GM19035 (cell line): ENCODE measurements at regions not wholly inside any gene's neighbourhood (a gene's known extent, or its start where the extent isn't known, plus 50 kb on each side); places are given as distances from the start of the nearest gene placed in this dataset.
"Not testable (repeated sequence)": the region's sequence is repeated elsewhere in the genome, so short reads cannot be mapped to it uniquely, and the experiment has no call there.

ENCODE experiments used
- ATAC-seq: cut with Tn5 transposase; IDR thresholded peaks from one replicate; pipeline ENCODE4 v1.9.1; 2021; ENCODE audit not compliant: unreplicated experiment

GRCh38 chr1:65059930-65060538 is 88.0 kb upstream of the AK4 start:
- no peak for ATAC-seq

- no peak for ATAC-seq
These were observed 85.7 kb upstream of the AK4 start for GRCh38 chr1:65062339-65062738.

GRCh38 chr1:65063025-65063424 is 85.0 kb upstream of the AK4 start:
- no peak for ATAC-seq

GRCh38 chr1:65064981-65065380 is 83.0 kb upstream of the AK4 start:
- no peak for ATAC-seq

- no peak for ATAC-seq
These were observed 82.2 kb upstream of the AK4 start for GRCh38 chr1:65065524-65066418.

GRCh38 chr1:65066419-65066765 is 81.6 kb upstream of the AK4 start:
- ATAC-seq = no peak

GRCh38 chr1:65066766-65067490 is 81.1 kb upstream of the AK4 start:
- ATAC-seq = peak; percentile 54

- ATAC-seq = peak; percentile 41
These were observed 80.4 kb upstream of the AK4 start for GRCh38 chr1:65067491-65068201.

GRCh38 chr1:65068202-65069010 is 79.6 kb upstream of the AK4 start:
- ATAC-seq = no peak

GRCh38 chr1:65069011-65069565 is 78.9 kb upstream of the AK4 start:
- no peak for ATAC-seq

- no peak for ATAC-seq
These were observed 75.2 kb upstream of the AK4 start for GRCh38 chr1:65072845-65073244.

GRCh38 chr1:65075123-65075976 is 72.7 kb upstream of the AK4 start:
- peak; percentile 87 for ATAC-seq

- ATAC-seq = no peak
These were observed 70.6 kb upstream of the AK4 start for GRCh38 chr1:65077369-65077768.

GRCh38 chr1:65079941-65080340 is 68.1 kb upstream of the AK4 start:
- no peak for ATAC-seq

- no peak for ATAC-seq
These were observed 65.5 kb upstream of the AK4 start for GRCh38 chr1:65082346-65083040.

- ATAC-seq = peak; percentile 74
These were observed 64.6 kb upstream of the AK4 start for GRCh38 chr1:65083263-65083896.

- no peak for ATAC-seq
These were observed 63.9 kb upstream of the AK4 start for GRCh38 chr1:65084066-65084465.

GRCh38 chr1:65087519-65087918 is 60.5 kb upstream of the AK4 start:
- ATAC-seq = not testable (repeated sequence)
